ENCODE measurements at regions not wholly inside any gene's neighbourhood (a gene's known extent, or its start where the extent isn't known, plus 50 kb on each side); places are given as distances from the start of the nearest gene placed in this dataset.

GRCh38 chr7:119007236-119007635 is 782.7 kb downstream of the ANKRD7 start:
- TF ChIP-seq CTCF (IDR thresholded peaks at IDR 0.05; ENCODE audit: insufficient read depth, low read depth, low read length) = no peak
- no peak for TF ChIP-seq EZH2 (IDR thresholded peaks at IDR 0.05; ENCODE audit: insufficient read depth, low read length)

Data from astrocyte (in vitro differentiated cells and primary cell).